ENCODE measurements at regions not wholly inside any gene's neighbourhood (a gene's known extent, or its start where the extent isn't known, plus 50 kb on each side); places are given as distances from the start of the nearest gene placed in this dataset.
"Not testable (repeated sequence)": the region's sequence is repeated elsewhere in the genome, so short reads cannot be mapped to it uniquely, and the experiment has no call there.

DNA sequence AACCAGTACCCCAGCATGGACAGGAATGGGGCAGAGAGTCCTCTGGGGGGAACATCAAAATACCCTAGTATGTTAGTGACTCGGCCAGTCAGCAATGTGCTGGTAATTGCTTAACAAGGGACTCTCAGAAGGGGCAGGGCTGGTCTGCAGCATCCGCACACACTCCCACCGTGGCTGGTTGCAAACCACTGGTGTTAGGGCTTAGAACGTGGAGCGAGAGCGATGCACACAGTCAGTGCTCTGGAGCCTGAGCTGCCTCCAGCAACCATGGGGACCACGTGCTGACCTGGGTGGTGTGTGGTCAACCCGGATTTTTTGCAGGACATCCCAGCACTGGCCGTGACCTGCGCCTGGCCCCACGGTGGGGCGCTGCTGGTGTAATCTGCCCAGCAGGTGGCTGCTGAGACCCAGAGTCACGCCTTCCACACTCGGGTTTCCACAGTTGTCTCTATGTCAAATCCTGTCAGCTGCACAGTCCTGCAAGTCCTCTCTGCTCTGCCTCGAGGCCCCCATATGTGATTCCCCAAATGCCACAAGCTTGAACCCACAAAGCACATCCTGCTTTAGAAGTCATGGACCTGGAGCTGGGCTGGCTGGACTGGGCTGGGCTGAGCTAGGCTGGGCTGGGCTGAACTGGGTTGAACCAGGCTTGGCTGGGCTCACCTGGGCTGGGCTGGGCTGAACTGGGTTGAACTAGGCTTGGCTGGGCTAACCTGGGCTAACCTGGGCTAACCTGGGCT is 50.6 kb upstream of the GPC1 start:
- DNase-seq (ENCODE audit: low spot score), result no peak
- in situ Hi-C loops (cut with MboI; ENCODE audit: low pct_unique_long_range_greater_than_20kb, low sequenced_read_pairs, unreplicated experiment), result no loop called here
- TF ChIP-seq, protein P1, sequence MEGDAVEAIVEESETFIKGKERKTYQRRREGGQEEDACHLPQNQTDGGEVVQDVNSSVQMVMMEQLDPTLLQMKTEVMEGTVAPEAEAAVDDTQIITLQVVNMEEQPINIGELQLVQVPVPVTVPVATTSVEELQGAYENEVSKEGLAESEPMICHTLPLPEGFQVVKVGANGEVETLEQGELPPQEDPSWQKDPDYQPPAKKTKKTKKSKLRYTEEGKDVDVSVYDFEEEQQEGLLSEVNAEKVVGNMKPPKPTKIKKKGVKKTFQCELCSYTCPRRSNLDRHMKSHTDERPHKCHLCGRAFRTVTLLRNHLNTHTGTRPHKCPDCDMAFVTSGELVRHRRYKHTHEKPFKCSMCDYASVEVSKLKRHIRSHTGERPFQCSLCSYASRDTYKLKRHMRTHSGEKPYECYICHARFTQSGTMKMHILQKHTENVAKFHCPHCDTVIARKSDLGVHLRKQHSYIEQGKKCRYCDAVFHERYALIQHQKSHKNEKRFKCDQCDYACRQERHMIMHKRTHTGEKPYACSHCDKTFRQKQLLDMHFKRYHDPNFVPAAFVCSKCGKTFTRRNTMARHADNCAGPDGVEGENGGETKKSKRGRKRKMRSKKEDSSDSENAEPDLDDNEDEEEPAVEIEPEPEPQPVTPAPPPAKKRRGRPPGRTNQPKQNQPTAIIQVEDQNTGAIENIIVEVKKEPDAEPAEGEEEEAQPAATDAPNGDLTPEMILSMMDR (IDR thresholded peaks at IDR 0.05; ENCODE audit: extremely low read depth, insufficient read depth, missing control alignments), result no peak

DNA sequence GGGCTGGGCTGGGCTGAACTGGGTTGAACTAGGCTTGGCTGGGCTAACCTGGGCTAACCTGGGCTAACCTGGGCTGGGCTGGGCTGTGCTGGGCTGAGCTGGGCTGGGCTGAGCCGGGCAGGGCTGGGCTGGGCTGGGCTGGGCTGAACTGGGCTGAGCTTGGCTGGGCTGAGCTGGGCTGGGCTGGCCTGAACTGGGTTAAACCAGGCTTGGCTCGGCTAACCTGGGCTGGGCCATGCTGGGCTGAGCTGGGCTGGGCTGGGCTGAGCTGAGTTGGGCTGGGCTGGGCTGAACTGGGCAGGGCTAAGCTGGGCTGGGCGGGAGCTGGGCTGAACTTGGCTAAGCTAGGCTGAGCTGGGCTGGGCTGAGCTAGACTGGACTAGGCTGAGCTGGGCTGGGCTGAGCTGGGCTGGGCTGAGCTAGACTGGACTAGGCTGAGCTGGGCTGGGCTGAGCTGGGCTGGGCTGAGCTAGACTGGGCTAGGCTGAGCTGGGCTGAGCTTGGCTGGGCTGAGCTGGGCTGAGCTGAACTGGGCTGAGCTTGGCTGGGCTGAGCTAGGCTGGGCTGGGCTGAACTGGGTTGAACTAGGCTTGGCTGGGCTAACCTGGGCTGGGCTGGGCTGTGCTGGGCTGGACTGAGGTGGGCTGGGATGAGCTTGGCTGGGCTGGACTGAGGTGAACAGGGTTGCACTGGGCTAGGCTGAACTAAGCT is 49.9 kb upstream of the GPC1 start:
- in situ Hi-C loops (cut with MboI; ENCODE audit: low pct_unique_long_range_greater_than_20kb, low sequenced_read_pairs, unreplicated experiment); DNase-seq (ENCODE audit: low spot score): not testable (repeated sequence)
